ENCODE measurements at regions not wholly inside any gene's neighbourhood (a gene's known extent, or its start where the extent isn't known, plus 50 kb on each side); places are given as distances from the start of the nearest gene placed in this dataset.

DNA sequence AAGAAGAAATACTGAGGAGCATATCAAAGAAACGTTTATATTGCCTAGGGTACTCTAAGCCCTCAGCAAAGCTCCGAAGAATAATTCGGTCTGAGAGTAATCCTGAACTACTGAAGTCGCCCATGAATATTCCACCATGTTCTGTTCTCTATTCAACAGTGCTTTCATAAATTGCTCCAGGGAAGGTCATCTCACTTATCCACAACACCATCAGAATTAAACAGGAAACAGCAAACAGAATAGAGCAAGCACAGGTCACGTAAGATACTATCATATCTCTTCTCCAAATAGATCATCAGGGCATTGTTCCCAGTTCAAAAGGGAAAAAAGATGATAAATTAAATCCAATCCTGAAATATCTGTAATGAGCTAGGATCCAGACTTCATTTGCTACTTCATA lies 325.6 kb downstream of the DEPDC1B start:
- DNase-seq (ENCODE audit: low spot score) = no peak

DNA sequence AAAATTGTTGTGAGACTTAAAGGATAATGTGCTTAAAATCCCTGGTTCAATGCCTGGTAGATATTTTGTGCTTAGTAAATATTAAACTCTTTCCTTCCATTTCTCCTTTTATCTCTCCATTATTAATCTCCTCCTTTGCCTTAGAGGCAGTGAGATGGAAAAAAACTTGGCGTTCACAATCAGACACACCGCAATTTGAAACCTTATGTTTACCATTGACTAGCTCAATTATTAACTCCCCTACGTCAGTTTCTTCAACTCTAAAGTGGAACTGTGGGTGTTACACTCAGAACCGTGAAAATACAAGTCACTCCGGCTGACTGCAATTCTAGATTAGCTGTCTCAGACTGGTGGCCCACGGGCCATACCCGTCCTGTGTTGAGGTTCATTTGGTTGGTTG lies 327.2 kb downstream of the DEPDC1B start:
- peak; percentile 68 for DNase-seq (ENCODE audit: low spot score)

DNA sequence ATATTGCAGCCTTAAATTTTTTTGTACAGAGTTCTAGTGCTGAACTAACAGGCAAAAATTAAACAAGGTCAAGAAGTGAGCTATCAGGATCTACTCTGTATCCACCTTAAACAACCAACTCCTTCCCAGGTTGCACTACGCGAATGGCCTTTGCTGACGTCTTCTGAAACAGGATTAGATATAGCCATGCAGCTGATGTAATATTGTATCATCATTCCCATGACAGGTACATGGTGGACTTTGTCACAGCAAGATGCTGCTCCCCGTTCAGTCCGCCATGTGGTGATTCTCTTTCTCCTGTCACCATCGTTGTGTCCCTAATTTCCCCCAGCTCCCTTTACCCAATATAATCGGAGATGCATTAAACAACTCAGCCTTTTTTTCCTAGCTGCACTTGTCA lies 328.9 kb downstream of the DEPDC1B start:
- no peak for DNase-seq (ENCODE audit: low spot score)

DNA sequence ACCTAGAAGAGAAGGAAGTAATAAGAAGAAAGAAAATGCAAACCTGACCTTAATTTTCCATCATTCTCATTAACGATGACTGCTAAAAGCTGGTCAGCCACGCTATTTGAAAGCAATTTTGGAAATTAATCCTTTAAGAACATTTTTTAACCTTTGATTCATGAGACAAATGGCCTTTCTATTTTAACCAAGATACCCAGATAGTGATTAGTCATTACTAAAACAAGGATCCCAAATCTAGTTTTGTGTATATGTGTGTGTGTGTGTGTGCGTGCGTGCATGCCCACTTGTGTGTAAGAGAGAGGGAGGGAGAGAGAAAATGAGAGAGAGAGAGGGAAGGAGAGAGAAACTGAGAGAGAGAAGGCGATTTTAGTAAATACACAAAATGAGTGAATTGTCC lies 329.5 kb downstream of the DEPDC1B start:
- DNase-seq (ENCODE audit: low spot score) = no peak

DNA sequence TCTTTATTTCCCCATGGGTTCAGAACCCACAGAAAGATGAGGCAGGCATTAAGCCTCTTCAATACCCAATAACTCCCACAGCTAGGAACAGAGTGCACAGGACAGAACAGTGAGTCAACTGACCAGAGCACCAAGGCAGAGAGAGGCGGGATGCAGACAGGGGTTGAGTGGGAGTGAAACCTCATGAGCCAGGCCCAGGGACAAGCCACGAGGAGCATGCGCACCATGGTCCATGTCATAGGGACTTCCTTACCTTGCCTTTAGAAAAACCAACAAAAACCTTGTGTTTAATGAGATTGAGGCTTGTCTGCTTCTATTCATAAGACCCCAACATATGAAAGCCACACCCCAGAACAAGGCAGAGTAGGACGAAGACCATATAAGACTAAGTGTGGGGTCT lies 330.6 kb downstream of the DEPDC1B start:
- DNase-seq (ENCODE audit: low spot score) = no peak

DNA sequence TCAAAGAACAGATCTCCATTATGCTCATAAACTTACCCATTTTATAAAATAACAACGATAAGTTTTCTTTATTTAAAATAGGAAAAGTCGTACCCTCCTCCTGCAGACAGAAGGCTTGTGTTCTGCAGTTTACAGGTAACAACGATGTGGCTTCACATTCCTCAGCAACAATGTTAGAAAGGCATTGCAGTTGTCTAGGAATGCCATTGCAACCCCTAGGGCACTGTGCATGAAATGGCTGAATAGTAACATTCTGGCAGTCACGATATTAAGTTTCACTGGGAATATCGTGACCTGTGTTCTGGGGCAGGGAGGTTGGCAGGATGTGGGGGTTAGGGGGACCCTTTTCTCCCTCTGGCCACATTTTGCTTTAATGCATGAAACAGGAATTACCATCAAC lies 331.9 kb downstream of the DEPDC1B start:
- DNase-seq (ENCODE audit: low spot score) = no peak

DNA sequence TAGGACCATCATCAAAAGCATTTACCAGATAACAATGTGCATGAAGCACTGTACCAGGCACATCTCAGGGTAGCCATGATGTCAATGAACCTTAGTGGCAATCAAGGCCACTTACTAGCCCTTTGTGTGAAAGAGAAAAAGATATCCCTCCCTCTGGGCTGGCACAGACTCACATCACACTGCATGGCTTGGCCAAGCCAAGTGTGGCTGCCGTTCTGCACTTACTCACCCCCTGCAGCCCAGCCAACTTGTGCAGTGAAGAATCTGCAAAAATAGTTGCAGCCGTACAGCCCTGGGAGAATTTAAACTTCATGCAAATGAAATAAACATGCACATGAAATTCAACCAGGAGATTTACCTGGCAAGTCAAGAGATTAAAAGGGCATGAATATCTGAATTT lies 333.5 kb downstream of the DEPDC1B start:
- no peak for DNase-seq (ENCODE audit: low spot score)

DNA sequence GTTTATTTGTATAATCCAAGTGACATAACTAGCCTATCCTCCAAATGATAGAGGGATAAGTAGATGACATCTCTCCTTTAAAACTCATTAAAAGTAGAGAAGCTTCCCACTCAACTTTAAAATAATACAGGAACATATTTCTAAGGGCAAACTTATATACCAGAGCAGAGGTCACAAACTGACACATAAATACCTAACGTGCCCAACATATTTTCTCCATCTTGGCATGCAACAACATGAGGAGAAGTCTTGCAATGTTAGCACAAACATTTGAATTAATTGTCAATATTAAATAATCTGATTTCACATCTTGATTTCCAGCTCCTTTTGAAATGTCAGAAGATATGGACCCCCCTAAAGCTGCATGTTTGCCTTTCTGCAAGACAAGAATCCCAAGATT lies 335.0 kb downstream of the DEPDC1B start:
- DNase-seq (ENCODE audit: low spot score) = no peak

DNA sequence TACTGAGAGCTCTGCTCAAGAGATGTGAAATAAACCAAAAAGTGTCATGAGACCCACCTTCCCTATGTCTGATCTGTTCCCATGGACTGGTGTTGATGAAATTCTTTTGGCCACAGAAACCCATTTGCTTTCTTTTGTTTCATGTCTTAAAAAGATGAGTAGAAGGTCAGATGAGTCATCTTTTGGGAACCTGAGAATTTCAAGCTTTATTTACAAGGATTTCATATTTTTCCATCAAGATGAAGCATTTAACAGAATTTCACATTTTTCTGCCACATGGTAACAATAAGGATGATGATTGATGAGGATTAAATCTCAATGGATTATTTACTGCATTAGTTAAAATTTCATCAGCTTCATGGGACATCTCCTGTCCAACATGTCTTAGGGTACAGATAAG lies 337.8 kb downstream of the DEPDC1B start:
- no peak for DNase-seq (ENCODE audit: low spot score)

DNA sequence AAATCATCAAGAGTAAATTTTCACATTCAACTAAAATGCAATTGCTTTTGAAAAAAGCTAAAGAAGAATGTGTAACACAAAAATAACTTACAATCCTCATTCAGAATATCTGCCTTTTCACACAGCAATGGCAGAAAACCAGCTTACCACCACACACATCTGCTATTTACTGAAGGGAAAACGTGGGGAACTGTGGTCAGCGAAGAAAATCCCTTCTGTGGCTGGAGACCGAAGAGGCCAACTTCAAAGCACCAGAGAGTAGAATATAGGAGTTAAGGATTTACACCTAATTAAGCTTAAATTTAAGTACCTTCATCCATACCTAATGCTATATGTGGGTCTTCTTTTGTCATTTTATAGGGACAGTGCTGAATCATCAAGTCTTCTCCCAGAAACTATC lies 339.6 kb downstream of the DEPDC1B start:
- no peak for DNase-seq (ENCODE audit: low spot score)

DNA sequence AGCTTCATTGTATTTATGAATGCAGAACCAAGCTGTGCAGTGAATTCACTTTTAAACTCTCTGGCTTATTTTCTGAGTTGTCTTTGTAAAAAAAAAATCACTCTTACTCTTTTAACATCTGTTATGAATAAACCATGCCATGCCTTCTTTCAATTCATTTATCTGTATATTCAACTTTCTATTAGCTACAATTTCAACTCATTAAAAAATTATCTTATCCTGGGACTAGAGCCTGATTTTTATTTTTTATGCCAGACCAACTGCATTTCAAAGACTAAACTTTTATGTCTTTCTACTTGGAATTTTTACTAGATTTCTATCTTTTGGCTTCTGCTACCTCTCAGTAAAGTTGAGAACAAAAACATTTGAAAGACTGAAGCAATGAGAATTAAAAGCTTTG lies 342.7 kb downstream of the DEPDC1B start:
- no peak for DNase-seq (ENCODE audit: low spot score)

DNA sequence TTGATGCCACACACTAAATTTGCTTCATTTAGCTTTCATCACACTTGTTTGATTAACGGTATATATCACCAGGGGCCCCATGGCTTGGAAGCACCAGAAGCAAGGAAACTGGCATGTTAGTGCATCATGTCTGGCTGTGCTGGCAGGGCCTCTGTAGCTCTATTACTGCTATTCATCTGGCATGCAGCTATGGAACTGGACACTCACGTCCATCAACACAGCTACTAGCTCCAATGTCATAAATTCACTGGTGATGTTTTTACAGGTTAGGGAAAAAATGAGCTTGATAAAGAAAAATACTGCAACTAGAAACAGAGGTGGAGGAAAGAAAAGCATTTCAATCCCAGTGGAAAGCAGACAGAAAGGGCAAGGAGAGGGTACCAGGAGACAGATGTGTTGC lies 343.2 kb downstream of the DEPDC1B start:
- no peak for DNase-seq (ENCODE audit: low spot score)

DNA sequence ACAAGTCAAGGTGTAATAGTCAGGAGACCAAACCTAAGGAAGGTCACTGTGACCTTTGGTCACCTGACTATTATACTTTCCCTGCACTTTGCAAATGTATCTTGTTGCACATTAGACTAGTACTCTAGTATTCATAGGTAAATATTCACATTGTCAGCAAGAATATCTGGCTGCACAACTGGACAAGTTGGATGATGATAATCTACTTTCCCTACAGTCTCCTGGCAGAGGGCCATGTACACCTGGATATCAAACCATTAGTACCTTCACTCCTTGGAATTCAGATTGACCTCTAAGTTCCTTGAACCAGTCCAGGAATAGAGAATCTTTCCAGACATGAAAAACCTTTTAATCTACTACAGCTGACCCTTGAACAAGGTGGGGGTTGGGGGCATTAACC lies 344.8 kb downstream of the DEPDC1B start:
- DNase-seq (ENCODE audit: low spot score) = no peak

DNA sequence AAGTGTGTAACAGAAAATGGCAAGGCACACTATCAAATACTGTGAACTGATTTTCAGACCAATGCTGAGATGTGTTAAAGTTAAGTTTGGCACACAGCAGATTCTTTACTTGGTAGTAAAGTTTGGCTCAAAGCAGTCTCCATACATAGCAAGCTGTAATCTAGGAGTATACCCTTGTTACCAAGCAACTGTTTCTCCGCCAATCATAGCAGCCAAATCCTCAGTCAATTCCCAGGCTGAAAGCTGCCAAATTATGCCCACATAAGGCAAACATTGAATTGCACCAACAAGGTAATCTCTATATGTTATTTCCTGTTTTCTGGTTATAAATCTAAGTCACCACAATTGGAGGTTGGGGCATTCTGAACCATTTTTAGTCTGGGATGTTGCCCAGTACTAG lies 345.7 kb downstream of the DEPDC1B start:
- no peak for DNase-seq (ENCODE audit: low spot score)

DNA sequence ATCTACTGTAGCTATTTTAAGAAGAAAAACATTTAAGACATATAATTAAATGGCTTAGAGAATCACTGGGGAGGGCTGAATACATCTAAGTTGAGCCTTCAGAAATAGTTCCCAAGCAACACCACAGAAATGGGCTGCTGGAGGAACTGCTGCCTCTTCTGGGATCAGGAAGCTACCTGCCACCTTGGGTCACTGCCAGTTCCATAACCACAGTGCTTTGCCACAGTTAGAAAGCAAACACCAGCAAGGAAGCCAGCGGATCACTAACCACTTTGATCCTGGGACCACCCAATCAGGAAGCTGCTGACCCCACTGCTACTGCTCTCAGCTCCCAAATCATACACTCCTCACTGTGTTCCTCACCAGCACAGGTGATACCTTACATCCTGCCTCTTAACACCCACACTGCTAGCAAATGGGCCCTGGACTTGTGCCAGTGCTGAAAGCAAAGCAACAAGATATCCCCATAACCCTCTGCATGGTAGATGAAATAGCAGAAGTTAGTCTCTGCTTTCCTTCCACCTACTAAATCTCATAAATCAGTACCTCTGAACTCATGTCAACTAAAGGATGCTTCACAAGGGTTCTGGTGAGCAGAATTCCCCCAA lies 346.9 kb downstream of the DEPDC1B start:
- peak; percentile 25 for DNase-seq (ENCODE audit: low spot score)

DNA sequence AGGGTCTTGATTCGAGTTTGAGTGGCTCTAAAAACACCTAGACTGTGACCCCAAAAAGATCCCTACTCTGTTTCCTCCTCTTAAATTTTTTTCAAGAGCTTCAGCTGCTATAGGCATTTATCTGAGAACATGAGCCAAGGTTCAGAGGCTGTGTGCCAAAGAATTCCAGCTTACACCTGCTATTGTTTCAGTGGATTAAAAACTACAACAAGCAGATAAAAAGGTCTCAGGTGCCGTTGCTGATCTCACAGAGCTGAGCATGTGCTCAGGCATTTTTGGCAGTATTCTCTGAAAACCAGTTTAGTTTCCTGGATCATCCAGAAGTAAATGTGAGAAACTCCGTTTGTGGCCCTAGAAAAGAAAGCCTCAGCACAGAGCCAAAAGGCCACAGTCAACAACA lies 349.2 kb downstream of the DEPDC1B start:
- no peak for DNase-seq (ENCODE audit: low spot score)

DNA sequence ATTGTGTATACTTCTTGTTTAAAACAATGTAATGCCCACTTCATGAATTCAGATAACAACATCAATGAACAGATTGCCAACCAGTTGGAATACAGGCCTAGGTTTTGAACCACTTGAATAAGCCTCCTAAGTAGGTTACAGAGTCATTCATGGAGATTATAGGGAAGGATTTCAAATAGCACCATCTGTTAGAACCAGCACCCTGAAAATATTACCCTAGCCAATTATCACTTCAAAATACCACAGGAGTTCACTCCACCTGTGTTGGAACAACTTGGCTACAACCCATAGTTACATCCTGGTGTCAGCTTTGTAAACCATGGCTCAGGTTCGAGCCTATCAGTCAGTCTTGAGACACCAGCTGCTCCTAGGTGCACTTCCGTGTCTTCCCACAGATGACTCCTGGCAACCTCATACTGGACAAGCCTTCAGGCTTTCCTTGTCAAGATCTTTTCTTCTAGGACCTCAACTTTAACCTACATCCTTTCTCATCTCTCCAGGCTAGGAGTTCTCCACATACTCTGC lies 350.0 kb downstream of the DEPDC1B start:
- no peak for DNase-seq (ENCODE audit: low spot score)

DNA sequence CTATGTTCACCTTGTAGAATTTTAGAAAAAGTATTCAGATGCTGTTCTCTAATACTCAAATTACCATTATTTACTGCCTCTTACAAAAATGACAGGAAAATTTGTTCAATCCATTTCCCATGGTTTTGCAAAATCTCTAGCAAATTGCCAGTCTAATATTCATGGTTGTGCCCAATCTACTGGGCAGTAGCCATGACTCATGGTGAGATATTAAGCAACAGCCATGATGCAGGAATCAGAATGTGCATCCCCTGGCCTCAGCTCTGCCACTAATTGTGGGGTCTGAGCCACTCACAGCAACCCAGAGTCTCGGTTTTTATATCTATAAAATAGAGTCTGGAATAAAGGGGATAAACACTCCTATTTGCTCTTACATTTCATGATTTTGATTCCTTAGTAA lies 353.6 kb downstream of the DEPDC1B start:
- DNase-seq (ENCODE audit: low spot score) = peak; percentile 3

DNA sequence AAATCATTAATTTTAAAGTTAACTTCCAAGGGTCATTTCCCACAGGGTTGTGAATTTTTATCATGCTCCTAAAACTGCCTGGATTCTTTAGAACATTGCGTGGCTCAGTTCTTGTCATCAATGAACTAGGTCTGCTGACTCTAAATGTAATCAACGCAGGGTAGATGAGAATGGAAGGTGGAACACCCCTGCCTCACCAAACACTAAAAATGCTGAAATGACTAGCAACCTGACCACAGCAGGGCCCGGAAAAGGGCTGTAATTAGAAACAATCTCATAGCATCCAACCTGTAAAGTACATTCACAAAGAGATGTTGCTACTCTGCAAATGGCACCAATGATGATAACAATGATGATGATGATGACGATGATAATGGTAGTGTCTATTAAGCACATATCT lies 356.9 kb downstream of the DEPDC1B start:
- no peak for DNase-seq (ENCODE audit: low spot score)

DNA sequence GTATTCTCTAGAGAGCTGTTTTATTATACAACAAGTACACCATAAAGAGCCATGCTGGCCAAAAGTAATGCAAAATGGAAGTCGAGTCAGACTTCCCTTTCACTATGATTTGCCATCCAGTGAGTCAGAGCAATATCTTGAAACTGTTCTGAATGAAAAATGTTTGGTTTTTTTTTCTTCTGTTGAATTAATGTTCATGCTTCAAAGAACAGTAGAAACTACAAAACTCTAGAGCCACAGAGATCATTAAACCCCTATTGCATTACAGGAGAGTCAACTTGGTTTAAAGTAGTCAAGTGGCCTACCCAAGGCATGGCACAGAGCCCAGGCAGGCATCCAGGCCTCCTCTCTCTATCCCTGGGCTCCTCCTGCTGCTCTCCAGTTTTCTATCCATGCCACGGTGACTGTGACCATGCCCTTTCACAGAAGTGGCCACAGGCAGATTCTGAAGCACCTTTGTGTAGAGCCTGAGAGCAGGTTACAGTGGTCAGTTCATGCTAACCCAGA lies 358.9 kb downstream of the DEPDC1B start:
- peak; percentile 65 for DNase-seq (ENCODE audit: low spot score)

DNA sequence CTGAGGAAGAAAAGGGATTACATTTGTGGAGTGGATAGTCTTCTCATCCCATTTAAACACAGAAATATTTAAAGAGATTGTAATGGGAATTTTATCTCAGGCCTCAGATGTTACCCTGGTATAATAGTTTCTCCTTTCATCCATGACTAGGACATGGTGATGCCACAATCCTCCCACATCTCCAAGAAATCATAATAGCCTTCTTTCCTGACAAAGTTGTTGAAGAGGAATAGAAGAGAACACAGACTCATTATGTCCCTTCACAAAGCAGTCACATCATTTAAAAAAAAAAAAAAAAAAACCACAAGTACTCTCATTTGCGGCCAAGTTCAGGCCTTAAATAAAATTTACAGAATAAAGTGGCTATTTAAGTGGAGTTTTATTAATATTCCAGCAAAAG lies 359.6 kb downstream of the DEPDC1B start:
- no peak for DNase-seq (ENCODE audit: low spot score)

DNA sequence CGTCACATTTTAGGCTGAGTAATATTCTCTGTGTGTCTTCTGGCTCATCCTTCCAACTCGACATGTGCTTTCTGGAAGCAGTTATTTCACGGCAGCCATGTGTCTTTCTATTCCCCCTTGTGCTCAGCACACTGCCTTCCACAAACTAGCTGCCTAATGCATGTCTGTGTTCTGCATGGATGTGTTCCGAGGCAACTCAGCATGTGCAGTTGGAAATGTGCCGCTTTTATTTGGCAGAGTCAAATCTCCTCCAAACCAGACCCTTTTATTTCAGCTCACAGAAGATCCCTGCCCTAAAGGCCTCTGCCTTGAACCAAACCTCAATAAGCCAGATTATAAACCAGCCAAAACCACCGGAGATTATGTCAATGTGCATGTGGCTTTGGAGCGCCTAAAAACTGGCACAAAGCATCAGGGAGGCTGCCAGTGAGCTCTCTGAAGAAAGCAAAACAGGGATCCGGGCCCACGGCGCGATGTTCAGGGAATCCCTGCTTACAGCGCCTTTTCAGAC lies 360.2 kb downstream of the DEPDC1B start:
- DNase-seq (ENCODE audit: low spot score) = no peak

DNA sequence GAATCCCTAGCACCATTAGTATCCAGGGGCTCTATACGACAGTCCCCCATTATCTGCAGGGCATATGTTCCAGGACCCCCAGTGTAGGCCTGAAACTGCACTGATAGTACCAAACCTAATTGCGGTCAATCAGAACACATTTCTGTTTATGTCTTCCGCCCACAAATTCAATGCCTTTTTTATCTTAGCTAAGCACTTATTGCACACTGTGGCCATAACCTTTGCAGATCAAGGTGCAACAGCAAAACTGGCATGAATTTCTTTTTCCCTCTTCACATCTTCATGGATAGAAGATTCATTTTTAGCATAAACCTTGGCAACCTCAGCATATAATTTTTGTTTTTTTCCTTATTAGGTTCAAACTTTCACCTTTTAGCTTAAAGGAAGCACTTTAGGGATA lies 361.1 kb downstream of the DEPDC1B start:
- DNase-seq (ENCODE audit: low spot score) = no peak

DNA sequence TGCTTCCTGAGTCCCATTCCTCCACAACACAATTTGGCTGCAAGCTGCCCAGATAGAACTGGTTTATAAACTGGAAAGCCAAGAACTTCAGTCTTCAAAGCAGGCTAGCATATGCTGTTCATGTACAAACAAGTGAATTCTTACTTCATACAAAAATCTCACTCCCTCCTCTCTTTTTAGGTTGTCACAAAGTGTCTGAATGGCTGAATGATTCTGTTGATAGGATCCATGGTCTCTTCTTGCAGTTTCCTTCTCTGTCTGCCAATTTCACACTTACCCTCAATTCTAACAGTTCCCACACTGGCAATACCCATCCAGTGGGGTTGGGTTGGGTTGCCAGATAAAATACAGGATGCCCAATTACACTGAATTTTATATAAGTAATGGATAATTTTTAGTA lies 363.5 kb downstream of the DEPDC1B start:
- no peak for DNase-seq (ENCODE audit: low spot score)
